PFSK-1 (cell line): ENCODE measurements at regions not wholly inside any gene's neighbourhood (a gene's known extent, or its start where the extent isn't known, plus 50 kb on each side); places are given as distances from the start of the nearest gene placed in this dataset.

Experiments
- POLR2AphosphoS5 ChIP-seq: IDR thresholded peaks from 2 replicates; pipeline ENCODE4 v1.6.1; 2012; ENCODE audit warnings: low read depth, mild to moderate bottlenecking, control low read depth, low read length, moderate library complexity
- TAF1 ChIP-seq: IDR thresholded peaks from 2 replicates; pipeline ENCODE4 v1.6.1; 2012; ENCODE audit warnings: low read length, control low read depth, borderline replicate concordance; ENCODE audit not compliant: insufficient read depth

GRCh38 chr11:116243991-116244390 is 528.8 kb downstream of the BUD13 start:
- TF ChIP-seq TAF1: no peak
- no peak for TF ChIP-seq POLR2AphosphoS5
